ENCODE measurements at regions not wholly inside any gene's neighbourhood (a gene's known extent, or its start where the extent isn't known, plus 50 kb on each side); places are given as distances from the start of the nearest gene placed in this dataset.

DNA sequence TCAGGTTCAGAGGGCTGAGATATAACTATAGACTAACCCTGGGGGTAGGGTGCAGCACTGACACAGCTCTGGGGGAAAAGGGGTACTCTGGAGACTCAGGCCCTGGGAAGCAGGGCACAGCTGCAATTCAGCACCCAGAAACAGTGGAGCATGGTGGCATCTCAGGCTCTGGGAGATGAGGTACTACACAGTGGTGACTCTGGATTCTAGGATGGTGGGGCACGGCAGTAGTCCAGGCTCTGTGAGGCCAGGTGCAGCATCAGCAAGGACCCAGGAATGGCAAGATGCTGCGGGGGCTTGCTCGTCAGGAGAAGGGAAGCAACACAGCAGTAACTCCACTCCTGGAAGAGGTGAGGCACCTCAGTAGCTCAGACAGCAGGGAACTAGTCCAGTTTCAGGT is 271.5 kb upstream of the MOCS1 start:
- DNase-seq (ENCODE audit: low read depth): no peak
- no peak overlapping the region for H3K4me3 ChIP-seq (ENCODE audit: low read length)
- TF ChIP-seq, protein P1, sequence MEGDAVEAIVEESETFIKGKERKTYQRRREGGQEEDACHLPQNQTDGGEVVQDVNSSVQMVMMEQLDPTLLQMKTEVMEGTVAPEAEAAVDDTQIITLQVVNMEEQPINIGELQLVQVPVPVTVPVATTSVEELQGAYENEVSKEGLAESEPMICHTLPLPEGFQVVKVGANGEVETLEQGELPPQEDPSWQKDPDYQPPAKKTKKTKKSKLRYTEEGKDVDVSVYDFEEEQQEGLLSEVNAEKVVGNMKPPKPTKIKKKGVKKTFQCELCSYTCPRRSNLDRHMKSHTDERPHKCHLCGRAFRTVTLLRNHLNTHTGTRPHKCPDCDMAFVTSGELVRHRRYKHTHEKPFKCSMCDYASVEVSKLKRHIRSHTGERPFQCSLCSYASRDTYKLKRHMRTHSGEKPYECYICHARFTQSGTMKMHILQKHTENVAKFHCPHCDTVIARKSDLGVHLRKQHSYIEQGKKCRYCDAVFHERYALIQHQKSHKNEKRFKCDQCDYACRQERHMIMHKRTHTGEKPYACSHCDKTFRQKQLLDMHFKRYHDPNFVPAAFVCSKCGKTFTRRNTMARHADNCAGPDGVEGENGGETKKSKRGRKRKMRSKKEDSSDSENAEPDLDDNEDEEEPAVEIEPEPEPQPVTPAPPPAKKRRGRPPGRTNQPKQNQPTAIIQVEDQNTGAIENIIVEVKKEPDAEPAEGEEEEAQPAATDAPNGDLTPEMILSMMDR (conservative IDR thresholded peaks at IDR 0.05; ENCODE audit: low read length): no peak

DNA sequence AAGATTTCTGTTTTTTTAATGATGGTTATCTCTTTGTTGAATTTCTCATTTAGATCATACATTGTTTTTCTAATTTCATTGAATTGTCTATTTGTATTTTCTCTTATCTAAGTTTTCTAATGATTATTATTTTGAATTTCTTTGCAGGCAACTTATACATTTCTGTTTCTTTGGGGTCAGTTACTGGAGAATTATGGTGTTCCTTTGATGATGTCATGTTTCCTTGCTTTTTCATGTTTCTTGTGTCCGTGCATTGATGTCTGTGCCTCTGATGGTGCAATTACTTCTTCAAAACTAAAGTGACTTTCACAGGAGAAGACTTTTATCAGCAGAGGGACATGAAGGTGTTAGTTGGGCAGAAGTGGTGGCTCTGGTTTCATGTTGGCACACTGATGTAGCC is 270.7 kb upstream of the MOCS1 start:
- TF ChIP-seq, protein P1 (conservative IDR thresholded peaks at IDR 0.05; ENCODE audit: low read length): no peak
- no peak overlapping the region for H3K4me3 ChIP-seq (ENCODE audit: low read length)
- no peak for DNase-seq (ENCODE audit: low read depth)

DNA sequence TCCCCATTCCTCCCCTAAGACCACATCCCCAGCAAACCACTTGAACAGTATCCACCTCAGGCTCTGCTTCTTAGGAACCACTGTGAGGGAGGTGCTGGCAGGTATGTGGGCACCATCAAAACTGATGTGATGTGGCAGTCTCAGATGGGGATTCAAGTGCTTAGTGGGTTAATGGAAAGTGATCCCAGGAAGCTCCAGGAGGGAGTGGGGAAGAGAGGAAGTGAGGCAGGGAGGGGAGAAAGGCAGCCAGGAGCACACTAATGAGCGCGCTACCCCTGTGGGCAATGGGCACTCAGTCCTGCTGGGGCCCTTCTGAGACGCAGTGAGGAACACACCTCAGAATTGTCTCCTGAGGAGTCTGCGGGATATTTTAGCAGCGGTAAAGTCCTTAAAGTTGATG is 263.1 kb upstream of the MOCS1 start:
- TF ChIP-seq, protein P1 (conservative IDR thresholded peaks at IDR 0.05; ENCODE audit: low read length): no peak
- H3K4me3 ChIP-seq (ENCODE audit: low read length): no peak overlapping the region
- no peak for DNase-seq (ENCODE audit: low read depth)

DNA sequence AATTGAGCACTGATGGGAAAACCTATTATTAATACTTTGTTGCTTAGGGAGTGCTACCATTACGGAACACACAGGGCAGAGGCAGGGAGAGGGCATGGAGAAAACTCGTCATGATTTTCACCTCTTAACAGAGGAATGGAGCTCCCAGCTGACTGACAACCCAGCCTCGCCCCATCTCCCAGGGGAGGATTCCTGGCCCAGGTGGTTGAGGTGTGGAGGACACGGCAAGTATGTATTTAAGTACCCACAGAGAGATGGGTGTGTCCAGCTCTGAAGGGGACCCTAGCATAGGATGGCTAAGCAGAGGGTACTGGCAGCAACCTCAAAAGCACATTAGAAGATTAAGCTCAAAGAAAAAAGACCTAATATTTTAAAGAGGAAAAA is 261.9 kb upstream of the MOCS1 start:
- H3K4me3 ChIP-seq (ENCODE audit: low read length): no peak overlapping the region
- TF ChIP-seq, protein P1 (conservative IDR thresholded peaks at IDR 0.05; ENCODE audit: low read length): no peak
- no peak for DNase-seq (ENCODE audit: low read depth)

DNA sequence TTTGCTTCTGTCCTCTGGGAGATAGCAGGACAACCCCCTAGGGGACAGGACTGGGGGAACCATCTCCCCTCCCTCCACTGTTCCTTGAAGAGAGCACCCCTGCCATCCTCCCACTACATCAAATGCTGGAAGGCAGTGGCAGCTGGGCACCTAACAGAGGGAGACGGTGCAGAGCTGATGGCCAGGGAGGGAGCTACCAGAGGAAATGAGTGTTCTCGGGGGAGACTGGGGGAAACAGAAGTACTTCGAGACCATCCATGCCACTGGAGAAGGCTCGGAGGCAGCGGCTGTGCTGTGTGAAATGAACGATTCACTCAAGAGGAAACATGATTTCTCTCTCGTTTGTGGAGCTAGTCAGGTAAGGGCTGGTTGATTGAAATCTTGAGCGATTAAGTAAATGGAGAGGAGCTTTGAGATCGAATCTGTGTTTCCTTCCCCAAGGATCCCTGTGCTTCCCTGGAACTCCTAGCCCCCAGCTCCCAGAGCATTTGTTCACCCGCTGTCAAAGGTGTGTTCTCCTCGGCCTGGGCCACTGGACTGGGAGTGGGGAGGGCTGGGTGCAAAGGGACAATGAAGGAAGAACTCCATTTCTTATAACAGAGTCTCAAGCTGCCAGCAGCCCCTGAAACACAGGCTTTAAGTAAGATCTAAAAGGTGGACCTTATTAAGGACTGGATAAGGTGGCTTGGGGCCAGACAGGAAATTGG is 261.3 kb upstream of the MOCS1 start:
- TF ChIP-seq, protein P1 (conservative IDR thresholded peaks at IDR 0.05; ENCODE audit: low read length): no peak

DNA sequence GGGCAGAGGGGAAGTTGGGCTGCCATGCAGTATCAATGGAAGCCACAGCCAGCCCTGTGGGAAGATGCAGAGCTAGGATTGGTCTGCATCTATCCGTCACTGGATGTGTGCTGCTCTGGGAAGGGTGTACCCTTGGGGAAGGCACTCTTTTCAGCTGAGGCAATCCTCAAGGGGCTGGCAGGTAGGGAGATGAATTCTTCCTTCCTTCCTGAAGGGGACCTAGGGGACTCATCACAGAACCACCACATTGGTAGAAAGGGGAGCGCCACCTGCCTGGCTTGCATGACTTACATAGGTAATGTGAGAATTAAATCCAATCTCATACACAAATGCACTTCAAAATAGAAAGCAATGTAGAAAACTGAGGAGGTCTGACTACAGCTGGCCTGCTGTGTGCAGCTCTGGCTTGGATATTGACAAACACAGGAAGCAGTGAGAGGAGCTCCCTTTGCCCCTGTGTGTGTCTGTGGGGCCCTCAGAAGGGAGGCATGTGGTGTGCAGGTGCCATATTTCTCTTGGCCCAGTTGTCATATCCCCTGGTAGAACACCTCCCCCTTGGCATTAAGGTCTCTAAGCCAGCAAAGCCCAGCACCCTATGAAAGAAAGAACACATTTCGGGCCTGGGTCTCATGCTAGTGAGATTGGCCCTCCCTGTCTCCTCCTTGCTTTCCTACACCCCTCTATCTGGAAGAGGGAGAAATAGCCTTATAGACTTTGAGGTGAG is 260.3 kb upstream of the MOCS1 start:
- TF ChIP-seq, protein P1 (conservative IDR thresholded peaks at IDR 0.05; ENCODE audit: low read length): no peak

More for the DNA sequence above, 261.3 kb upstream of the MOCS1 start:
- no peak overlapping the region for H3K4me3 ChIP-seq (ENCODE audit: low read length)
- no peak for DNase-seq (ENCODE audit: low read depth)

DNA sequence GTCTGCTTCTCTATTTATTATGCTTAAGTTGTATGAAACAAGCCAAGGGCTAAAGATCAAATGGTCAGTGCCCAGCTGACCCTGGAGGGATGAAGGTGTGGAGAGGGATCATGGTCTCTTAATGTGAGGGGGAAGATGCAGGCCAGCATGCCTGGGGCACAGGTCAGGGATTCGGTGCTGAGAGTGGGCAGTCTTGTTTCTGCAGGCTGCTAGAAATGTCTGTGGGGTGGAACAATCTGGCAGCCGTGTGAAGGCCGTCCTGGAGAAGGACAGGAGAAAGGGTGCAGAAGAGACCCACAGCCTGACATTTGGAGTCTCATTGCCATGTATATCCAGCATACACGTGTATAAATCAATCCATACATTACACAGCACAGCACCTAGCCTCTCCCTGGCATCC is 258.3 kb upstream of the MOCS1 start:
- no peak for DNase-seq (ENCODE audit: low read depth)
- H3K4me3 ChIP-seq (ENCODE audit: low read length): no peak overlapping the region
- TF ChIP-seq, protein P1 (conservative IDR thresholded peaks at IDR 0.05; ENCODE audit: low read length): no peak

More for the DNA sequence above, 260.3 kb upstream of the MOCS1 start:
- DNase-seq (ENCODE audit: low read depth): no peak
- no peak overlapping the region for H3K4me3 ChIP-seq (ENCODE audit: low read length)

All from AG10803 (cell line).